HepG2 (cell line): ENCODE measurements at regions not wholly inside any gene's neighbourhood (a gene's known extent, or its start where the extent isn't known, plus 50 kb on each side); places are given as distances from the start of the nearest gene placed in this dataset.

Experiments
- ATAC-seq: fragments of 200-7000 bp; cut with Tn5 transposase; 3 replicates; pipeline ENCODE4 v1.9.1; 2020; ENCODE audit warnings: mild to moderate bottlenecking, moderate library complexity
- BruUV-seq: library from RNA; stranded (reverse); fragments of 400-500 nt; replicated peaks from 2 replicates; lab custom pipeline; 2021; lab: Mats Ljungman, UMichigan
- CTCF ChIA-PET: fragments of 300-600 bp; formaldehyde crosslinking; extraction: SDS; loops from one replicate; lab custom pipeline; 2021; ENCODE audit warnings: low total read pairs, inconsistent platforms, low intra/inter-chr PET ratio; lab: Yijun Ruan, JAX
- POLR2A ChIA-PET: fragments of 350-600 bp; sonication (Branson Sonifier 250); formaldehyde crosslinking; loops from one replicate; lab custom pipeline; 2020; ENCODE audit warnings: antibody characterized with exemption, inconsistent platforms; lab: Yijun Ruan, JAX
- DNase-seq: peaks from one replicate; pipeline ENCODE4 v3.0.0-alpha.2; 2015; ENCODE audit warnings: low spot score
- FAIRE-seq: peaks from 3 replicates; lab custom pipeline; 2011; peaks lifted over from hg19 to GRCh38; lab: Jason Lieb, UNC
- H2AFZ ChIP-seq: one replicate; pipeline ENCODE4 v1.6.1; 2011; ENCODE audit warnings: low read length, inconsistent platforms
- H3K27ac ChIP-seq: fragments of 300-600 bp; 3 replicates; pipeline ENCODE4 v1.8.0; 2011; ENCODE audit warnings: mixed run types, mild to moderate bottlenecking, mixed read lengths, low read length, inconsistent platforms; ENCODE audit not compliant: insufficient read depth; ENCODE audit errors: extremely low read length
- H3K27me3 ChIP-seq, 2 experiments: fragments of 200-600 bp in 1 of 2; 2 replicates in 1 of 2; 3 replicates in 1 of 2; pipeline versions ENCODE4 v1.6.0 to v1.8.0; 2011; ENCODE audit warnings: low read length in 2 of 2, mild to moderate bottlenecking in 2 of 2, moderate library complexity in 2 of 2, inconsistent platforms in 1 of 2; ENCODE audit not compliant: insufficient read depth in 2 of 2, control insufficient read depth in 1 of 2
- H3K36me3 ChIP-seq, 2 experiments: fragments of 200-600 bp in 1 of 2; replicated peaks in 1 of 2; 2 replicates in 1 of 2; 3 replicates in 1 of 2; pipeline versions ENCODE4 v1.5.1 to v1.8.0; 2011; ENCODE audit warnings: low read length in 2 of 2, inconsistent platforms in 1 of 2; ENCODE audit not compliant: insufficient read depth in 2 of 2, control insufficient read depth in 1 of 2
- H3K4me1 ChIP-seq: 2 replicates; pipeline ENCODE4 v1.5.1; 2012; ENCODE audit warnings: low read length, inconsistent platforms; ENCODE audit not compliant: insufficient read depth
- H3K4me2 ChIP-seq: 2 replicates; pipeline ENCODE4 v1.6.0; 2011; ENCODE audit warnings: low read depth, low read length, inconsistent platforms
- H3K4me3 ChIP-seq, 3 experiments: fragments of 200-600 bp in 1 of 3; sonication (generic), shearing (Covaris generic) in 1 of 3; replicated peaks in 1 of 3; 2 replicates each; pipeline ENCODE4 v1.5.1; 2011 to 2016; ENCODE audit warnings: low read length in 3 of 3, inconsistent platforms in 2 of 3, low read depth in 2 of 3, mild to moderate bottlenecking in 2 of 3, control low read depth in 1 of 3, mixed read lengths in 1 of 3; ENCODE audit not compliant: insufficient read depth in 1 of 3
- H3K79me2 ChIP-seq: one replicate; pipeline ENCODE4 v1.6.1; 2011; ENCODE audit warnings: low read length, inconsistent platforms; ENCODE audit not compliant: insufficient read depth
- H3K9ac ChIP-seq: 2 replicates; pipeline ENCODE4 v1.6.0; 2011; ENCODE audit warnings: mild to moderate bottlenecking, low read depth, low read length, inconsistent platforms; ENCODE audit not compliant: insufficient read depth
- H3K9me3 ChIP-seq: 2 replicates; pipeline ENCODE4 v1.5.1; 2012; ENCODE audit warnings: mild to moderate bottlenecking, low read length
- H4K20me1 ChIP-seq: 2 replicates; pipeline ENCODE4 v1.6.0; 2011; ENCODE audit warnings: inconsistent platforms, mild to moderate bottlenecking, low read length, moderate library complexity; ENCODE audit not compliant: insufficient read depth
- CREB1 ChIP-seq, 2 experiments: fragments of 450-650 bp in 1 of 2; IDR thresholded peaks; 2 replicates each; pipeline ENCODE4 v1.6.1; 2016 to 2017; ENCODE audit warnings: control low read depth in 1 of 2, mild to moderate bottlenecking in 1 of 2, missing compliant biosample characterization in 1 of 2, missing genetic modification characterization in 1 of 2
- KAT2B ChIP-seq: fragments of 150-350 bp; IDR thresholded peaks from 2 replicates; pipeline ENCODE4 v1.6.1; 2014; ENCODE audit warnings: low read depth, low read length, borderline replicate concordance
- KLF13 ChIP-seq: sonication (generic); formaldehyde crosslinking; IDR thresholded peaks from 2 replicates; pipeline ENCODE4 v1.4.0; 2020; ENCODE audit warnings: mild to moderate bottlenecking, missing genetic modification reagents
- MBNL3 ChIP-seq: fragments of 250-450 bp; sonication (Bioruptor Pico); conservative IDR thresholded peaks from 2 replicates; pipeline ENCODE4 v1.8.0; 2022; ENCODE audit warnings: mild to moderate bottlenecking, inconsistent platforms
- MIER3 ChIP-seq: IDR thresholded peaks from 2 replicates; pipeline ENCODE4 v1.6.1; 2016; ENCODE audit warnings: missing compliant biosample characterization, borderline replicate concordance
- NFIB ChIP-seq: sonication (generic); formaldehyde crosslinking; IDR thresholded peaks from 2 replicates; pipeline ENCODE4 v1.9.0; 2021; ENCODE audit warnings: missing genetic modification reagents, mild to moderate bottlenecking, borderline replicate concordance
- SRSF4 ChIP-seq: fragments of 200-400 bp; formaldehyde crosslinking; IDR thresholded peaks from one replicate; pipeline ENCODE4 v1.6.1; 2018; ENCODE audit warnings: mild to moderate bottlenecking, low read depth, low read length, moderate library complexity; ENCODE audit not compliant: poor library complexity, severe bottlenecking
- ZBTB20 ChIP-seq: sonication (generic); formaldehyde crosslinking; IDR thresholded peaks from 2 replicates; pipeline ENCODE4 v1.8.1; 2023; ENCODE audit warnings: missing genetic modification reagents, low read depth, mild to moderate bottlenecking, borderline replicate concordance
- ZNF343 ChIP-seq: sonication (generic); formaldehyde crosslinking; IDR thresholded peaks from 2 replicates; pipeline ENCODE4 v1.4.0; 2020; ENCODE audit warnings: mild to moderate bottlenecking, missing genetic modification reagents
- ZNF547 ChIP-seq: sonication (generic); formaldehyde crosslinking; IDR thresholded peaks from 2 replicates; pipeline ENCODE4 v1.5.1; 2020; ENCODE audit warnings: mild to moderate bottlenecking, missing genetic modification reagents
- ZSCAN20 ChIP-seq: sonication (generic); formaldehyde crosslinking; IDR thresholded peaks from 2 replicates; pipeline ENCODE4 v1.4.0; 2020; ENCODE audit warnings: missing genetic modification reagents, mild to moderate bottlenecking, borderline replicate concordance
- WGBS: methylation state at CpG from one replicate; pipeline ENCODE4 v1.1.6; 2017; ENCODE audit warnings: low lambda C conversion rate; 5-methylcytosine and 5-hydroxymethylcytosine counted together
- in situ Hi-C: cut with HindIII; loops from 2 replicates; pipeline ENCODE4 v1.10.0; 2017; ENCODE audit warnings: low pct_unique_long_range_greater_than_20kb; ENCODE audit not compliant: extremely low pct_ligation_motif_present
- intact Hi-C: fragments of 100-400 bp; cut with micrococcal nuclease; formaldehyde crosslinking; loops from one replicate; pipeline ENCODE4 v1.10.0; 2022; ENCODE audit not compliant: unreplicated experiment
- TF ChIP-seq, protein P1 (sequence below): sonication (generic); formaldehyde crosslinking; IDR thresholded peaks from 2 replicates; pipeline ENCODE4 v1.8.0; 2022; ENCODE audit warnings: missing genetic modification reagents, mild to moderate bottlenecking, borderline replicate concordance
- TF ChIP-seq, protein P2 (sequence below): sonication (generic); formaldehyde crosslinking; IDR thresholded peaks from 2 replicates; pipeline ENCODE4 v1.5.1; 2020; ENCODE audit warnings: mild to moderate bottlenecking, missing genetic modification reagents, borderline replicate concordance
- TF ChIP-seq, protein P3 (sequence below): sonication (generic); formaldehyde crosslinking; IDR thresholded peaks from 2 replicates; pipeline ENCODE4 v1.5.1; 2020; ENCODE audit warnings: missing genetic modification reagents, mild to moderate bottlenecking, borderline replicate concordance

DNA sequence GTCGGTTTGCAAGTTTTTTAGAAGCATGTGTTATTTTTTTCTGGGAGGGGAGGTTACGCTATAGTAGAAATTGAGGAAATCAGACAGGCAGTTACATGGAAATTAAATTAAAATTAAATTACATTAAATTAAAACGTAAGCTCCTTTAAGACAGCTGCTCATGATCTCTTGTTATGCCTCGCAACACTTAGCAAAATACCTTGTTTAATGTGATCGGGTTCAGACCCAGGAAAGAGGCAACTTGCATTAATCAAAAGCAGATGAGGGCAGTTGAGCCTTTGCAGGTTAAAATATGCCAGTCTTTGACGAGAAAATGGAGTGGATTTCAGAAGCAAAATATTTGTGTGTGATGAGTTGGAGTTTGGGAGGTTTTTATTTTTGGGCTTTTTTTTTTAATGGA lies 651.8 kb downstream of the INHBA start (continued):
- TF ChIP-seq, protein P1, sequence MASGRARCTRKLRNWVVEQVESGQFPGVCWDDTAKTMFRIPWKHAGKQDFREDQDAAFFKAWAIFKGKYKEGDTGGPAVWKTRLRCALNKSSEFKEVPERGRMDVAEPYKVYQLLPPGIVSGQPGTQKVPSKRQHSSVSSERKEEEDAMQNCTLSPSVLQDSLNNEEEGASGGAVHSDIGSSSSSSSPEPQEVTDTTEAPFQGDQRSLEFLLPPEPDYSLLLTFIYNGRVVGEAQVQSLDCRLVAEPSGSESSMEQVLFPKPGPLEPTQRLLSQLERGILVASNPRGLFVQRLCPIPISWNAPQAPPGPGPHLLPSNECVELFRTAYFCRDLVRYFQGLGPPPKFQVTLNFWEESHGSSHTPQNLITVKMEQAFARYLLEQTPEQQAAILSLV, result no peak
- TF ChIP-seq, protein P2, sequence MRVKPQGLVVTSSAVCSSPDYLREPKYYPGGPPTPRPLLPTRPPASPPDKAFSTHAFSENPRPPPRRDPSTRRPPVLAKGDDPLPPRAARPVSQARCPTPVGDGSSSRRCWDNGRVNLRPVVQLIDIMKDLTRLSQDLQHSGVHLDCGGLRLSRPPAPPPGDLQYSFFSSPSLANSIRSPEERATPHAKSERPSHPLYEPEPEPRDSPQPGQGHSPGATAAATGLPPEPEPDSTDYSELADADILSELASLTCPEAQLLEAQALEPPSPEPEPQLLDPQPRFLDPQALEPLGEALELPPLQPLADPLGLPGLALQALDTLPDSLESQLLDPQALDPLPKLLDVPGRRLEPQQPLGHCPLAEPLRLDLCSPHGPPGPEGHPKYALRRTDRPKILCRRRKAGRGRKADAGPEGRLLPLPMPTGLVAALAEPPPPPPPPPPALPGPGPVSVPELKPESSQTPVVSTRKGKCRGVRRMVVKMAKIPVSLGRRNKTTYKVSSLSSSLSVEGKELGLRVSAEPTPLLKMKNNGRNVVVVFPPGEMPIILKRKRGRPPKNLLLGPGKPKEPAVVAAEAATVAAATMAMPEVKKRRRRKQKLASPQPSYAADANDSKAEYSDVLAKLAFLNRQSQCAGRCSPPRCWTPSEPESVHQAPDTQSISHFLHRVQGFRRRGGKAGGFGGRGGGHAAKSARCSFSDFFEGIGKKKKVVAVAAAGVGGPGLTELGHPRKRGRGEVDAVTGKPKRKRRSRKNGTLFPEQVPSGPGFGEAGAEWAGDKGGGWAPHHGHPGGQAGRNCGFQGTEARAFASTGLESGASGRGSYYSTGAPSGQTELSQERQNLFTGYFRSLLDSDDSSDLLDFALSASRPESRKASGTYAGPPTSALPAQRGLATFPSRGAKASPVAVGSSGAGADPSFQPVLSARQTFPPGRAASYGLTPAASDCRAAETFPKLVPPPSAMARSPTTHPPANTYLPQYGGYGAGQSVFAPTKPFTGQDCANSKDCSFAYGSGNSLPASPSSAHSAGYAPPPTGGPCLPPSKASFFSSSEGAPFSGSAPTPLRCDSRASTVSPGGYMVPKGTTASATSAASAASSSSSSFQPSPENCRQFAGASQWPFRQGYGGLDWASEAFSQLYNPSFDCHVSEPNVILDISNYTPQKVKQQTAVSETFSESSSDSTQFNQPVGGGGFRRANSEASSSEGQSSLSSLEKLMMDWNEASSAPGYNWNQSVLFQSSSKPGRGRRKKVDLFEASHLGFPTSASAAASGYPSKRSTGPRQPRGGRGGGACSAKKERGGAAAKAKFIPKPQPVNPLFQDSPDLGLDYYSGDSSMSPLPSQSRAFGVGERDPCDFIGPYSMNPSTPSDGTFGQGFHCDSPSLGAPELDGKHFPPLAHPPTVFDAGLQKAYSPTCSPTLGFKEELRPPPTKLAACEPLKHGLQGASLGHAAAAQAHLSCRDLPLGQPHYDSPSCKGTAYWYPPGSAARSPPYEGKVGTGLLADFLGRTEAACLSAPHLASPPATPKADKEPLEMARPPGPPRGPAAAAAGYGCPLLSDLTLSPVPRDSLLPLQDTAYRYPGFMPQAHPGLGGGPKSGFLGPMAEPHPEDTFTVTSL (CRISPR knock-in tag), result no peak
- TF ChIP-seq MIER3 (CRISPR knock-in tag) (no peak), CREB1 (IDR thresholded peaks at IDR 0.05) (no peak), CREB1 (CRISPR knock-in tag; IDR thresholded peaks at IDR 0.05) (no peak), KLF13 (CRISPR knock-in tag) (no peak)

DNA sequence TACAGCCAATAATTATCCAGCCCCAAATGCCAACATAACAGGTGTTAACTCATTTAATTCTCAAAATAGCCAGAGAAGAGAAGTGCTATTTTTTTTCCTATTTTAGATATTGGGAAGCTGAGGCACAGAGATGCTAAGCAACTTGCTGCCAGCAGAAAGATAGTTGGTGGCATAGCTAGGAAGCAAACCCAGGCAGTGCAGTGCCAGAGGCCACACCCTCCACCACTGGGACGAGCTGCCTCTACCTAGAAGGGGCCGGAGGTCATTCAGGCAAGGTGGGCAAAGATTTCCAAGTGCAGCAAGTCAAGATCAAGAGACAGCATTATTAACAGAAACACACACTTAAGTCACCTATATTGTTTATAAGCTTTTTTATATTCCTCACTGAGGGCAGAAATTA lies 654.1 kb downstream of the INHBA start:
- Histone ChIP-seq H3K4me1 (no peaks in the 10 kb centered on the region), H3K36me3 (no peaks in the 10 kb centered on the region), H3K9me3 (no peaks in the 10 kb centered on the region), H3K4me3 (no peak overlapping the region), H3K27me3 (no peaks in the 10 kb centered on the region), H3K79me2 (no peaks in the 10 kb centered on the region), H2AFZ (no peak overlapping the region), H3K9ac (no peak overlapping the region), H3K4me2 (no peak overlapping the region), H3K27ac (no peak overlapping the region), H4K20me1 (no peaks in the 10 kb centered on the region)
- ChIA-PET CTCF (no interaction called here), POLR2A (no interaction called here)
- ATAC-seq (no peak), FAIRE-seq (no peak), DNase-seq (no peak)
- intact Hi-C loops (no loop called here), in situ Hi-C loops (no loop called here)
- BruUV-seq, result no TSS peak
- WGBS, result 13% methylated on average over 2 of the region's 2 CpGs
- TF ChIP-seq SRSF4, result no peak
- TF ChIP-seq, protein P3, sequence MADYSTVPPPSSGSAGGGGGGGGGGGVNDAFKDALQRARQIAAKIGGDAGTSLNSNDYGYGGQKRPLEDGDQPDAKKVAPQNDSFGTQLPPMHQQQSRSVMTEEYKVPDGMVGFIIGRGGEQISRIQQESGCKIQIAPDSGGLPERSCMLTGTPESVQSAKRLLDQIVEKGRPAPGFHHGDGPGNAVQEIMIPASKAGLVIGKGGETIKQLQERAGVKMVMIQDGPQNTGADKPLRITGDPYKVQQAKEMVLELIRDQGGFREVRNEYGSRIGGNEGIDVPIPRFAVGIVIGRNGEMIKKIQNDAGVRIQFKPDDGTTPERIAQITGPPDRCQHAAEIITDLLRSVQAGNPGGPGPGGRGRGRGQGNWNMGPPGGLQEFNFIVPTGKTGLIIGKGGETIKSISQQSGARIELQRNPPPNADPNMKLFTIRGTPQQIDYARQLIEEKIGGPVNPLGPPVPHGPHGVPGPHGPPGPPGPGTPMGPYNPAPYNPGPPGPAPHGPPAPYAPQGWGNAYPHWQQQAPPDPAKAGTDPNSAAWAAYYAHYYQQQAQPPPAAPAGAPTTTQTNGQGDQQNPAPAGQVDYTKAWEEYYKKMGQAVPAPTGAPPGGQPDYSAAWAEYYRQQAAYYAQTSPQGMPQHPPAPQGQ (CRISPR knock-in tag), result no peak
- no peak for TF ChIP-seq KAT2B
- no peak for TF ChIP-seq ZNF547 (CRISPR knock-in tag)
- TF ChIP-seq ZNF343 (CRISPR knock-in tag), result no peak
- no peak for TF ChIP-seq ZBTB20
- no peak for TF ChIP-seq ZSCAN20 (CRISPR knock-in tag)
- TF ChIP-seq, protein P1, result no peak
- TF ChIP-seq NFIB (CRISPR knock-in tag), result no peak
- TF ChIP-seq MBNL3, result no peak
